C1 segment of cervical spinal cord (tissue), 14 donors: ENCODE measurements at regions not wholly inside any gene's neighbourhood (a gene's known extent, or its start where the extent isn't known, plus 50 kb on each side); places are given as distances from the start of the nearest gene placed in this dataset.
"Not testable (repeated sequence)": the region's sequence is repeated elsewhere in the genome, so short reads cannot be mapped to it uniquely, and the experiment has no call there.

Source experiments
- DNase-seq, 14 donors: peaks; one replicate each; lab custom pipeline; 2025; lab: John Stamatoyannopoulos, UW

DNA sequence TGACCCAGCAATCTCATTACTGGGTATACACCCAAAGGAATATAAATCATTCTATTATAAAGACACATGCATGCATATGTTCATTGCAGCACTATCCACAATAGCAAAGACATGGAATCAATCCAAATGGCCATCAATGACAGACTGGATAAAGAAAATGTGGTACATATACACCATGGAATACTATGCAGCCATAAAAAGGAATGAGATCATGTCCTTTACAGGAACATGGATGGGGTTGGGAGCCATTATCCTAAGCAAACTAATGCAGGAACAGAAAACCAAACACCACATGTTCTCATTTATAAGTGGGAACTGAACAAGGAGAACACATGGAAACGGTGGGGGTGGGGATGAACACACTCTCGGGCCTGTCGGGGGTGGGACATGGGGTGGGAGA lies 129.2 kb upstream of the STK26 start:
- not testable (repeated sequence) for DNase-seq

GRCh38 chrX:131894995-131895394 lies 128.1 kb upstream of the STK26 start:
- no peak for DNase-seq

DNA sequence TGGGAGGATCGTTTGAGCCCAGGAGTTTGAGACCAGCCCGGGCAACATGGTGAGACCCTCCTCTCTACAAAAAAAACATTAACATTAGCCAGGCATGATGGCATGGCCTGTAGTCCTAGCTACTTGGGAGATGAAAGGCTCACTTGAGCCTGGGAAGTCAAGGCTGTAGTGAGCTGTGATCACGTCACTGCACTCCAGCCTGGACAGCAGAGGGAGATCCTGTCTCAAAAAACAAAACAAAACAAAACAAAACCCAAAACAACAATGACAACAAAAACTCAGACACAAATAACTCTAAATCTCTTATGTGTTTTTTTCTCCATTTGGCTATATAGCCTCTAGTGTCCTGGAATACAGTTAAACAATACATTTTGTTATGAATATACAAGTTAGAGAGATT lies 127.3 kb upstream of the STK26 start:
- DNase-seq = no peak

- no peak for DNase-seq
Measured at GRCh38 chrX:131901546-131901945, 121.6 kb upstream of the STK26 start.

DNA sequence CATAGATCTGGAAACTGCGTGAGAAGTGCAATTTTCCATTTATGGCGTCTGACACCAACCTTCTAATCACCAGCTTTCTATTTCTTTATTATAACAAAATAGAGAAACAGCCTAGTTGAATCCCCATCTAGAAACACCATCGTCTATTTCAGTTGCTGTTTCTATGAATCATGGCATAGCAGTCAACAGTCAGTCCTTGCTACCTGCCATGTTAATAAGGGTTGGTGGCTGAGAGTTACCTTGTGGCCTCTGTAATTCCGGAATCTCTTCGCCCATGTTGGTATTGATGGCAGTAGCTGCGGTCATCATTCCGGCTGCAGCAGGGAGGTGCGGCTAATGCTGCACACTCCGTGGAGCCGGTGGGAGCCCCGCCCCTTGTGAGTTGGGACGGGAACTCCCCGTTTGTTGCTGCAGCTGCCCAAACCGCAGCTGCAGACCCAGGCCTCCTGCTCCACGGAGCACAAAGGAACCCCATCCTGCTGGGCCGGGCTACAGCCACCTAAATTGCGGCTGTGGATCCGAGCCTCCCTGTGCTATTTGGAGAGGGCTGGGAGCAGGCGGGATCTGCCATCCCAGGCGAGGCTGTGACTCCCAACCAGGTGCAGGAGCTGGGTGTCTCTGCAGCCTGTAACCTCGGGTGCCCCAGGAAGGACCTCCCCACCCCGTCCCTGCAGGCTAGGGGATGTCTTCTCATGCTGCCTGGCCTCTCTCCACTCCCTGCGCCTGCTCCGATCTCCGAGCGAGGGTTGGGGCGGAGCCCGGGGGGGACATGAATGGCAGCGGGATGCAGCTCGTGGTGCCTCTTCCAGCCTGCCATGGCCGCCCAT lies 115.4 kb upstream of the STK26 start:
- DNase-seq = peak in 1 of 14 donors; percentile 0

- no peak for DNase-seq
Measured at GRCh38 chrX:131910586-131910985, 112.5 kb upstream of the STK26 start.

DNA sequence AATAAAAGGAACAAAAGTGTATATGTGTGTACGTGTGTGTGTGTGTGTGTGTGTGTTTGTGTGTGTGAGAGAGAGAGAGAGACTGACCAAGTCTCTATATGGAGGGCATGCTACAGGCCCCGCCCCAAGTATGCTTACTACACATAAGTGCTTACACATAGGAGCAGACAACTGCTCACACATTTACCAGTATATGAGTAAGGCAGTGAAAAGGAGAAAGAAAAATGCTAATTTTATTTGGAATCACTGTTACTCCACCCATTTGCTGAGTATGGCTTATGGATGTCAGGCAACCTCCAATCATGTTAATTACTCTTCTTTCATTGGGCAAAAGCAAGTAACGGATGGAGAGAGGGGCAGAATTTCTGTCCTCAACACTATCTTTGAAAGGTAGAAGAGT lies 107.6 kb upstream of the STK26 start:
- DNase-seq = no peak

DNA sequence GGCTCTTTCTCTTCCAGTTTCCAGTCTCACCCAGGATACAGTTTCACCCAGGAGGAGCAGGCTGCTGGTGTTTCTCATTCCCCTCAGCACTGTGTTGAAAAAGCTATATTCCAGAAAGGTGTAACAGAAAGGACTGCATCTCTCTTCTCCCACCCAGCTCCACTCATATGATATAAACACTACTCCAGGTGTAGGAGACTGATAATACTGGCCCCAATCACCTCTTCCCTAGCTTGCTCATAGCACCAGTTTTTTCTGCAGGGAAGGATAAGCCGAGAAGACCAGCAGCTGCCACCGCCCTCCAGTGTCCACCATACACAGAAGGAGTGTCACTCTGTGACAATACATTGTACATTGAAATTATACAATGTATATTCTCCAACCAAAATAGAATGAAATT lies 105.5 kb upstream of the STK26 start:
- DNase-seq = no peak

- DNase-seq = no peak
Measured at GRCh38 chrX:131918839-131919238, 104.3 kb upstream of the STK26 start.

DNA sequence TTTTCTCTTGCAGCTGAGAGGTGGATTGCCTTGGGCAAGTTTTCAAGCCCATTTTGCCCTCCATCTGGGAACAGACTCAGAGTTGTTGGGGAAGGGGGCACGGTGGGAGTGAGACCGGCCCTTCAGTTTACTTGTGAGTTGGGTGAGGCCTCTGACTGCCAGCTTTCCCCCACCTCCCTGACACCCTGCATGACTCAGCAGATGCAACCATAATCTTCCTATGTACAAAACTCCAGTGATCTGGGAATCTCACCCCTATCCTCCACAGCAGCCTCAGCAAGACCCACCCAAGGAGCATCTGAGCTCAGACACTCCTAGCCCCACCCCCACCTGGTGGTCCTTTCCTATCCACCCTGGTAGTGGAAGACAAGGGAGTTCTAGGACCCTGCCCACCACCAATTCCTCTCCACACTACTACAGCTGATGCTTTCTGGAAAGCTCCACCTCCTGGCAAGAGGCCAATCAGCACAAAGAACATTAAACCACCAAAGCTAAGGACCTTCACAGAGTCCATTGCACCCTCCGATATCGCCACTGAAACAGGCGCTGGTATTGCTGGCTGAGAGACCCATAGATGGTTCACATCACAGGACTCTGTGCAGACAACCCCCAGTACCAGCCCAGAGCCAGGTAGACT lies 99.4 kb upstream of the STK26 start:
- no peak for DNase-seq

DNA sequence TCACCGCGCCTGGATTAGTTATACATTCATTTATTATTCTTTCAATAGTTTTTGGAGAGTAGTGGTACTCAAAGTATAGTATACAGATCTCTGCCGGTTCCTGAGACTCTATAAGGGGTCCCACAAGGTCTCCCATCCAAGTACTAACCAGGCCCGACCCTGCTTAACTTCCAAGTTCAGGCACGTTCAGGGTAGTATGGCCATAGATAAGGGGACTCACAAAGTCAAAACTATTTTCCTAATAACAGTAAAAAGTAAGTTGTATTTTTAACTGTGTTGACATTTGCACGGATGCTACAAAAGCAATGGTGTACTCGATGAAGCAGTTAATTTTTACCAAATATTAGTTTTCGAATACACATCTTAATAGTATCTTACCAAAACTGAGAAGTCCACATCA lies 84.4 kb upstream of the STK26 start:
- no peak for DNase-seq

- no peak for DNase-seq
Measured at GRCh38 chrX:131942034-131942433, 81.1 kb upstream of the STK26 start.

GRCh38 chrX:131944936-131945902 lies 77.9 kb upstream of the STK26 start:
- DNase-seq = no peak

- DNase-seq = no peak
Measured at GRCh38 chrX:131951166-131951565, 71.9 kb upstream of the STK26 start.

- no peak for DNase-seq
Measured at GRCh38 chrX:131955099-131955777, 67.9 kb upstream of the STK26 start.

DNA sequence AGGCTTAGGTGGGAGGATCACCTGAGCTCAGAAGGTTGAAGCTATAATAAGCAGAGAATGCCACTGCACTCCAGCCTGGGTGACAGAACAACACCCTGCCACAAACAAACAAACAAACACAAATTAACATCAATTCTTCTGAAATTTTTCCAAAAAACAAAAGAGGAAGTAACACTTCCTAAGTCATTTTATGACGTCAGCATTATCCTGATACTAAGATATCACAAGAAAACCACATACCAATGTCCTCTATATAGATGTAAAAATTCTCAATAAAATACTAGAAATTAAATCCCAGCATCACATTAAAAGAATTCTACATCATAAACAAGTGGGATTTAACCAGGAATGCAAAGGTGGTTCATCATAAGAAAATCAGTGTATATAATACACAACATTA lies 64.4 kb upstream of the STK26 start:
- no peak for DNase-seq

DNA sequence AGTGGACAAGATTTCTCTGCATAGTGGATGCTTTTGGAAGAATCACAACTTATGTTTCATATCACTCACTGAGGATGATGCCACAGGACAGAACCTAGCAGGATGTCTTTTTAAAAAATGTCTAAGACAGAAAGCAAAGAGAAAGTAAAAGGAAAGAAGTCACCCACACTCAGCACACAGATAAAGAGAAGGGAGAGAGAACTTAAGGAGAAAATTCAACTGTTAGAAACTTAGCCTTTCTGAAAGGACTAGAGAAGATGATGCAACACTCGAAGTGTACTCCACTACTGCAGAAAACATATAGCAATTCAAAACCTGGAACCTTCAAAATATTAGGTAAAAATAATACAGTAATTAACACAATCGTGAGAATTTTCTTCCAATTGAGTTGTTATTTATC lies 52.8 kb upstream of the STK26 start:
- DNase-seq = no peak
